ENCODE measurements at regions not wholly inside any gene's neighbourhood (a gene's known extent, or its start where the extent isn't known, plus 50 kb on each side); places are given as distances from the start of the nearest gene placed in this dataset.
"Not testable (repeated sequence)": the region's sequence is repeated elsewhere in the genome, so short reads cannot be mapped to it uniquely, and the experiment has no call there.

GRCh38 chr7:9575716-9576115 lies 1142.3 kb downstream of the NXPH1 start:
- no peak for DNase-seq

GRCh38 chr7:9582824-9583223 lies 1149.4 kb downstream of the NXPH1 start:
- DNase-seq: no peak

- DNase-seq: no peak
These were observed 1165.0 kb downstream of the NXPH1 start for GRCh38 chr7:9598411-9598810.

GRCh38 chr7:9600974-9601373 lies 1167.6 kb downstream of the NXPH1 start:
- DNase-seq: no peak

GRCh38 chr7:9603291-9603690 lies 1169.9 kb downstream of the NXPH1 start:
- no peak for DNase-seq

- DNase-seq: no peak
These were observed 1175.2 kb downstream of the NXPH1 start for GRCh38 chr7:9608560-9608959.

- not testable (repeated sequence) for DNase-seq
These were observed 1187.5 kb downstream of the NXPH1 start for GRCh38 chr7:9620899-9621298.

- not testable (repeated sequence) for DNase-seq
These were observed 1188.0 kb downstream of the NXPH1 start for GRCh38 chr7:9621306-9621902.

GRCh38 chr7:9621927-9622326 lies 1188.5 kb downstream of the NXPH1 start:
- no peak for DNase-seq

GRCh38 chr7:9625953-9626352 lies 1192.5 kb downstream of the NXPH1 start:
- no peak for DNase-seq

- DNase-seq: no peak
These were observed 1212.3 kb downstream of the NXPH1 start for GRCh38 chr7:9645756-9646155.

- DNase-seq: no peak
These were observed 1223.8 kb downstream of the NXPH1 start for GRCh38 chr7:9657257-9657656.

- DNase-seq: no peak
These were observed 1238.8 kb downstream of the NXPH1 start for GRCh38 chr7:9671979-9672917.

GRCh38 chr7:9680713-9681112 lies 1247.3 kb downstream of the NXPH1 start:
- no peak for DNase-seq

GRCh38 chr7:9681284-9681683 lies 1247.9 kb downstream of the NXPH1 start:
- no peak for DNase-seq

GRCh38 chr7:9691286-9691685 lies 1257.9 kb downstream of the NXPH1 start:
- no peak for DNase-seq

- DNase-seq: no peak
These were observed 1265.0 kb downstream of the NXPH1 start for GRCh38 chr7:9698375-9698774.

- no peak for DNase-seq
These were observed 1264.5 kb upstream of the PHF14 start for GRCh38 chr7:9709216-9709615.

GRCh38 chr7:9711259-9711918 lies 1262.3 kb upstream of the PHF14 start:
- no peak for DNase-seq

- DNase-seq: no peak
These were observed 1255.5 kb upstream of the PHF14 start for GRCh38 chr7:9718071-9718661.

GRCh38 chr7:9719303-9719702 lies 1254.4 kb upstream of the PHF14 start:
- no peak for DNase-seq

GRCh38 chr7:9719721-9720120 lies 1254.0 kb upstream of the PHF14 start:
- DNase-seq: no peak

GRCh38 chr7:9725940-9726663 lies 1247.6 kb upstream of the PHF14 start:
- DNase-seq: not testable (repeated sequence)

Measured in activated CD4-positive, alpha-beta T cell treated with anti-CD3 and anti-CD28 coated beads, Interleukin-2, Interleukin-6, amounts not matched to agents 100 ng/mL and 50 ng/mL, durations not matched to agents 16 hours and 8 hours (primary cell).